Loucy (cell line): ENCODE measurements at regions not wholly inside any gene's neighbourhood (a gene's known extent, or its start where the extent isn't known, plus 50 kb on each side); places are given as distances from the start of the nearest gene placed in this dataset.

Experiments
- H2AFZ ChIP-seq: fragments of 200-600 bp; sonication (generic); 2 replicates; pipeline ENCODE4 v1.6.0; 2016; ENCODE audit warnings: antibody characterized with exemption, mild to moderate bottlenecking, low read length, moderate library complexity
- H3F3A ChIP-seq: fragments of 200-600 bp; 2 replicates; pipeline ENCODE4 v1.6.0; 2016; ENCODE audit warnings: antibody characterized with exemption, low read depth, mild to moderate bottlenecking
- H3K27me3 ChIP-seq: fragments of 200-600 bp; sonication (generic); 2 replicates; pipeline ENCODE4 v1.6.1; 2014; ENCODE audit warnings: low read length, mild to moderate bottlenecking; ENCODE audit not compliant: insufficient read depth, poor library complexity, severe bottlenecking
- H3K36me3 ChIP-seq: fragments of 200-600 bp; sonication (generic); 2 replicates; pipeline ENCODE4 v1.6.1; 2016; ENCODE audit warnings: low read length; ENCODE audit not compliant: insufficient read depth
- H3K4me1 ChIP-seq: fragments of 200-600 bp; sonication (generic); 2 replicates; pipeline ENCODE4 v1.5.1; 2014; ENCODE audit warnings: low read length, mild to moderate bottlenecking; ENCODE audit not compliant: insufficient read depth, poor library complexity, severe bottlenecking
- H3K4me2 ChIP-seq: fragments of 200-600 bp; sonication (generic); 2 replicates; pipeline ENCODE4 v1.6.0; 2014; ENCODE audit warnings: antibody characterized with exemption, low read length, low read depth, mild to moderate bottlenecking; ENCODE audit not compliant: poor library complexity, severe bottlenecking
- H3K4me3 ChIP-seq: fragments of 200-600 bp; sonication (generic); 2 replicates; pipeline ENCODE4 v1.5.1; 2014; ENCODE audit warnings: low read length, mild to moderate bottlenecking, mixed read lengths; ENCODE audit not compliant: poor library complexity, severe bottlenecking
- H3K79me2 ChIP-seq: fragments of 200-600 bp; sonication (generic); 2 replicates; pipeline ENCODE4 v1.6.1; 2014; ENCODE audit warnings: low read length; ENCODE audit not compliant: insufficient read depth
- H3K9ac ChIP-seq: fragments of 200-600 bp; sonication (generic); 2 replicates; pipeline ENCODE4 v1.6.0; 2014; ENCODE audit warnings: mild to moderate bottlenecking, low read depth, low read length, moderate library complexity; ENCODE audit not compliant: poor library complexity, severe bottlenecking
- H3K9me2 ChIP-seq: fragments of 200-600 bp; sonication (generic); replicated peaks from 2 replicates; pipeline ENCODE4 v1.6.1; 2016; ENCODE audit warnings: low read depth, low read length, mixed read lengths
- H3K9me3 ChIP-seq: fragments of 200-600 bp; sonication (generic); 2 replicates; pipeline ENCODE4 v1.6.1; 2014; ENCODE audit warnings: mild to moderate bottlenecking, antibody characterized with exemption, low read length, low read depth; ENCODE audit not compliant: insufficient read depth
- H4K20me1 ChIP-seq: fragments of 200-600 bp; sonication (generic); 2 replicates; pipeline ENCODE4 v1.6.0; 2014; ENCODE audit warnings: antibody characterized with exemption, low read length, mild to moderate bottlenecking; ENCODE audit not compliant: insufficient read depth, poor library complexity, severe bottlenecking
- CTCF ChIP-seq: fragments of 200-600 bp; sonication (generic); conservative IDR thresholded peaks from 2 replicates; pipeline ENCODE4 v1.5.1; 2014; ENCODE audit warnings: mild to moderate bottlenecking, antibody characterized with exemption, low read length
- EZH2phosphoT487 ChIP-seq: fragments of 200-600 bp; IDR thresholded peaks from 2 replicates; pipeline ENCODE4 v1.6.1; 2018; ENCODE audit warnings: antibody characterized with exemption, mild to moderate bottlenecking, moderate library complexity, borderline replicate concordance

DNA sequence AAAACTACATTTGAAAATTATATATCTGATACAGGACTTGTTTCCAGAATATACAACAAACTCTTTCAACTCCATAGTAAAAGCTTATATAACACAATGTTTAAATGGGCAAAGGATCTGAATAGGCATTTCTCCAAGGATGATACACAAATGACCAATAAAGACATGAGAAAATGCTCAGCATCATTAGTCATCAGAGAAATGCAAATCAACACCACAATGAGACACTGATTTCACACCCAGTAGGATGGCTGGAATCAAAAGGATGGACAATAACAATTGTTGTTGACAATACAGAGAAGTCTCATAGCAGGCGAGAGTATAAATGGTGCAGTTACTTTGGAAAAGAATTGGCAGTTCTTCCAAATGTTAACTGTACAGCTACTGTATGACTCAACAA, 394.9 kb downstream of the BCL11B start:
- Histone ChIP-seq H4K20me1 (no peaks in the 10 kb centered on the region), H3K4me1 (no peaks in the 10 kb centered on the region), H3F3A (no peaks in the 10 kb centered on the region), H3K36me3 (no peaks in the 10 kb centered on the region), H2AFZ (no peak overlapping the region), H3K9me3 (no peaks in the 10 kb centered on the region), H3K79me2 (no peaks in the 10 kb centered on the region), H3K4me3 (no peak overlapping the region), H3K27me3 (no peaks in the 10 kb centered on the region), H3K9ac (no peak overlapping the region), H3K9me2 (no peaks in the 10 kb centered on the region), H3K4me2 (no peak overlapping the region)
- no peak for TF ChIP-seq CTCF
- TF ChIP-seq EZH2phosphoT487 = no peak

GRCh38 chr14:98878282-98878681, 393.7 kb downstream of the BCL11B start:
- Histone ChIP-seq H3K9ac (no peak overlapping the region), H3K27me3 (no peaks in the 10 kb centered on the region)
- TF ChIP-seq CTCF = no peak
- no peak for TF ChIP-seq EZH2phosphoT487

DNA sequence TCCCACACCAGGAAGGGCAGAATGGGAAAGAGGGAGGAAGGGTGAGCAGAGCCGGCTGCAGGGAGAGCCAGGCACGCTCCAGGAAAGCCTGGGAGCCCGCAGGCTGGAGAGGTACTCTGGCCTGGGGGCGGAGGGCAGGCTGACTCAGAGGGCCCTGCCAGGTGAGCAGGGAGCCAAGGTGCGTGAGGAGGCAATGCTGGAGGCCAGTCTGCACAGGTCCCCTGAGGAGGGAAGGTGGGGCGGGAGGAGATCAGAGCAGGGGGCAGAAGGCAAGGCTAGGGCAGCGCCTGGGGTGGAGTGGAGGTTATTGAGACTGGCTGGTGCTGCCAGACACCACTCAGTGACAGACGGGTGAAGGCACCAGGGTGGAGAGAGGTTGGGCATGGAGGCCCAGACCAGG, 385.0 kb downstream of the BCL11B start:
- Histone ChIP-seq H3K9me3 (no peaks in the 10 kb centered on the region), H3K9me2 (no peaks in the 10 kb centered on the region), H3K4me1 (no peaks in the 10 kb centered on the region), H3K27me3 (no peaks in the 10 kb centered on the region), H3F3A (no peaks in the 10 kb centered on the region), H3K9ac (no peak overlapping the region), H3K4me3 (no peak overlapping the region), H3K36me3 (no peaks in the 10 kb centered on the region), H2AFZ (no peak overlapping the region), H3K79me2 (no peaks in the 10 kb centered on the region), H3K4me2 (no peak overlapping the region), H4K20me1 (no peaks in the 10 kb centered on the region)
- TF ChIP-seq CTCF (no peak), EZH2phosphoT487 (no peak)

More at GRCh38 chr14:98878282-98878681, 393.7 kb downstream of the BCL11B start:
- H3K79me2 ChIP-seq = no peaks in the 10 kb centered on the region
- no peaks in the 10 kb centered on the region for H3K9me3 ChIP-seq
- no peak overlapping the region for H2AFZ ChIP-seq
- H3K9me2 ChIP-seq = no peaks in the 10 kb centered on the region
- H3K4me2 ChIP-seq = no peak overlapping the region
- no peaks in the 10 kb centered on the region for H4K20me1 ChIP-seq
- H3K4me3 ChIP-seq = no peak overlapping the region
- H3K4me1 ChIP-seq = no peaks in the 10 kb centered on the region
- no peaks in the 10 kb centered on the region for H3F3A ChIP-seq
- no peaks in the 10 kb centered on the region for H3K36me3 ChIP-seq
